ENCODE measurements at regions not wholly inside any gene's neighbourhood (a gene's known extent, or its start where the extent isn't known, plus 50 kb on each side); places are given as distances from the start of the nearest gene placed in this dataset.

GRCh38 chr7:19520392-19520791 lies 188.4 kb downstream of the POLR1F start (continued):
- no peak for TF ChIP-seq ZNF462 (CRISPR knock-in tag; IDR thresholded peaks at IDR 0.05)

GRCh38 chr7:19519443-19520021 lies 189.3 kb downstream of the POLR1F start:
- Histone ChIP-seq H3K4me1 (ENCODE audit: insufficient read depth) (no peaks in the 10 kb centered on the region), H3K27me3 (ENCODE audit: insufficient read depth) (no peaks in the 10 kb centered on the region), H3K9me2 (ENCODE audit: insufficient read depth) (peaks cover 6% of the 10 kb centered on the region; the same call in 1 of the 2 replicates), H3K36me3 (ENCODE audit: insufficient read depth) (no peaks in the 10 kb centered on the region), H3K27ac (ENCODE audit: low read depth) (no peak overlapping the region), H3F3A (replicated peaks; ENCODE audit: low read depth) (no peaks in the 10 kb centered on the region), H2AFZ (no peak overlapping the region), H3K79me2 (replicated peaks; ENCODE audit: insufficient read depth) (no peaks in the 10 kb centered on the region), H3K4me2 (no peak overlapping the region), H4K20me1 (replicated peaks; ENCODE audit: insufficient read depth) (no peaks in the 10 kb centered on the region), H3K4me3 (no peak overlapping the region)
- H3K9me3 Mint-ChIP-seq, result no peaks in the 10 kb centered on the region
- no peak overlapping the region for H3K4me3 Mint-ChIP-seq
- H3K4me1 Mint-ChIP-seq, result no peaks in the 10 kb centered on the region
- H3K27ac Mint-ChIP-seq, result no peak overlapping the region
- no peak for DNase-seq (ENCODE audit: low spot score)
- H3K27me3 Mint-ChIP-seq (ENCODE audit: insufficient read depth, low read depth, poor library complexity), result peaks cover 4% of the 10 kb centered on the region
- H3K36me3 Mint-ChIP-seq (ENCODE audit: low read depth), result no peaks in the 10 kb centered on the region
- ATAC-seq, result no peak
- TF ChIP-seq ZNF114 (CRISPR knock-in tag; IDR thresholded peaks at IDR 0.05) (no peak), NANOG (IDR thresholded peaks at IDR 0.05; ENCODE audit: borderline replicate concordance) (no peak), POLR2AphosphoS5 (IDR thresholded peaks at IDR 0.05; ENCODE audit: low read depth) (no peak), STAT1 (IDR thresholded peaks at IDR 0.05; ENCODE audit: unreplicated experiment) (no peak), JUNB (IDR thresholded peaks at IDR 0.05; ENCODE audit: unreplicated experiment) (no peak), ZNF331 (CRISPR knock-in tag; IDR thresholded peaks at IDR 0.05; ENCODE audit: low read depth) (no peak)
- TF ChIP-seq, protein P1, sequence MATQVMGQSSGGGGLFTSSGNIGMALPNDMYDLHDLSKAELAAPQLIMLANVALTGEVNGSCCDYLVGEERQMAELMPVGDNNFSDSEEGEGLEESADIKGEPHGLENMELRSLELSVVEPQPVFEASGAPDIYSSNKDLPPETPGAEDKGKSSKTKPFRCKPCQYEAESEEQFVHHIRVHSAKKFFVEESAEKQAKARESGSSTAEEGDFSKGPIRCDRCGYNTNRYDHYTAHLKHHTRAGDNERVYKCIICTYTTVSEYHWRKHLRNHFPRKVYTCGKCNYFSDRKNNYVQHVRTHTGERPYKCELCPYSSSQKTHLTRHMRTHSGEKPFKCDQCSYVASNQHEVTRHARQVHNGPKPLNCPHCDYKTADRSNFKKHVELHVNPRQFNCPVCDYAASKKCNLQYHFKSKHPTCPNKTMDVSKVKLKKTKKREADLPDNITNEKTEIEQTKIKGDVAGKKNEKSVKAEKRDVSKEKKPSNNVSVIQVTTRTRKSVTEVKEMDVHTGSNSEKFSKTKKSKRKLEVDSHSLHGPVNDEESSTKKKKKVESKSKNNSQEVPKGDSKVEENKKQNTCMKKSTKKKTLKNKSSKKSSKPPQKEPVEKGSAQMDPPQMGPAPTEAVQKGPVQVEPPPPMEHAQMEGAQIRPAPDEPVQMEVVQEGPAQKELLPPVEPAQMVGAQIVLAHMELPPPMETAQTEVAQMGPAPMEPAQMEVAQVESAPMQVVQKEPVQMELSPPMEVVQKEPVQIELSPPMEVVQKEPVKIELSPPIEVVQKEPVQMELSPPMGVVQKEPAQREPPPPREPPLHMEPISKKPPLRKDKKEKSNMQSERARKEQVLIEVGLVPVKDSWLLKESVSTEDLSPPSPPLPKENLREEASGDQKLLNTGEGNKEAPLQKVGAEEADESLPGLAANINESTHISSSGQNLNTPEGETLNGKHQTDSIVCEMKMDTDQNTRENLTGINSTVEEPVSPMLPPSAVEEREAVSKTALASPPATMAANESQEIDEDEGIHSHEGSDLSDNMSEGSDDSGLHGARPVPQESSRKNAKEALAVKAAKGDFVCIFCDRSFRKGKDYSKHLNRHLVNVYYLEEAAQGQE (IDR thresholded peaks at IDR 0.05; ENCODE audit: unreplicated experiment), result no peak
- TF ChIP-seq, protein P2, sequence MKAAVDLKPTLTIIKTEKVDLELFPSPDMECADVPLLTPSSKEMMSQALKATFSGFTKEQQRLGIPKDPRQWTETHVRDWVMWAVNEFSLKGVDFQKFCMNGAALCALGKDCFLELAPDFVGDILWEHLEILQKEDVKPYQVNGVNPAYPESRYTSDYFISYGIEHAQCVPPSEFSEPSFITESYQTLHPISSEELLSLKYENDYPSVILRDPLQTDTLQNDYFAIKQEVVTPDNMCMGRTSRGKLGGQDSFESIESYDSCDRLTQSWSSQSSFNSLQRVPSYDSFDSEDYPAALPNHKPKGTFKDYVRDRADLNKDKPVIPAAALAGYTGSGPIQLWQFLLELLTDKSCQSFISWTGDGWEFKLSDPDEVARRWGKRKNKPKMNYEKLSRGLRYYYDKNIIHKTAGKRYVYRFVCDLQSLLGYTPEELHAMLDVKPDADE (IDR thresholded peaks at IDR 0.05), result no peak
- TF ChIP-seq, protein P3, sequence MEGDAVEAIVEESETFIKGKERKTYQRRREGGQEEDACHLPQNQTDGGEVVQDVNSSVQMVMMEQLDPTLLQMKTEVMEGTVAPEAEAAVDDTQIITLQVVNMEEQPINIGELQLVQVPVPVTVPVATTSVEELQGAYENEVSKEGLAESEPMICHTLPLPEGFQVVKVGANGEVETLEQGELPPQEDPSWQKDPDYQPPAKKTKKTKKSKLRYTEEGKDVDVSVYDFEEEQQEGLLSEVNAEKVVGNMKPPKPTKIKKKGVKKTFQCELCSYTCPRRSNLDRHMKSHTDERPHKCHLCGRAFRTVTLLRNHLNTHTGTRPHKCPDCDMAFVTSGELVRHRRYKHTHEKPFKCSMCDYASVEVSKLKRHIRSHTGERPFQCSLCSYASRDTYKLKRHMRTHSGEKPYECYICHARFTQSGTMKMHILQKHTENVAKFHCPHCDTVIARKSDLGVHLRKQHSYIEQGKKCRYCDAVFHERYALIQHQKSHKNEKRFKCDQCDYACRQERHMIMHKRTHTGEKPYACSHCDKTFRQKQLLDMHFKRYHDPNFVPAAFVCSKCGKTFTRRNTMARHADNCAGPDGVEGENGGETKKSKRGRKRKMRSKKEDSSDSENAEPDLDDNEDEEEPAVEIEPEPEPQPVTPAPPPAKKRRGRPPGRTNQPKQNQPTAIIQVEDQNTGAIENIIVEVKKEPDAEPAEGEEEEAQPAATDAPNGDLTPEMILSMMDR (conservative IDR thresholded peaks at IDR 0.05; ENCODE audit: low read depth in 2 of 2), result no peak
